ENCODE measurements at regions not wholly inside any gene's neighbourhood (a gene's known extent, or its start where the extent isn't known, plus 50 kb on each side); places are given as distances from the start of the nearest gene placed in this dataset.

DNA sequence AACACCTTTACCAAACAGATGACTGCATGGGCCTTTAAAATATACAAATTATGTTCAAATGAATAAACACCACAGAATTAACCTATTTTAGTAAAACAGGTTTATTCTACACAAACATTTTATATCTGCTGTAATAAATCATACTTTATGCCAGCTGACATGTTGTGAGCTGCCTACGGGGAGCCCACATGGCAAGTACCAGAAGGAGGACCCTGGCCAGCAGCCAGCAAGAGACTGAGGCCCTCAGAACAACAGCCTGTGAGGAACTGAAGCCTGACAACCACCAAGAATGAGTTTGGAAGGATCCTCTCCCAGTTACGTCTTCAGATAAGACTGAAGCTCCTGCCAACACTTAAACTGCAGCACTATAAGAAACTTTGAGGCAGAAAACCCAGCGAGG lies 377.0 kb downstream of the PDGFC start:
- H3K27me3 ChIP-seq (ENCODE audit: insufficient read depth in 3 of 3, low read length in 2 of 3): no peaks in the 10 kb centered on the region
- no peak for TF ChIP-seq CTCF (IDR thresholded peaks at IDR 0.05)
- 36 to 47% (median 42%) methylated on average over 3 of the region's 3 CpGs for WGBS, 3 donors
- no peaks in the 10 kb centered on the region for H3K9me3 ChIP-seq
- no peak overlapping the region for H3K4me3 ChIP-seq
- DNase-seq (peak; percentile 34 to 47), ATAC-seq (no peak)
- peaks cover 3% of the 10 kb centered on the region for H3K4me1 ChIP-seq
- no peak overlapping the region for H3K27ac ChIP-seq
- intact Hi-C loops (cut with DNase I): loop anchor here (5.0 to 10.0 kb wide), 2 partner anchors 373 to 450 kb away; no protein-coding TSS in a partner anchor
- H3K36me3 ChIP-seq (ENCODE audit: insufficient read depth in 1 of 2, low read depth in 1 of 2): no peaks in the 10 kb centered on the region

- no peak for DNase-seq
- no peaks in the 10 kb centered on the region for H3K36me3 ChIP-seq (ENCODE audit: insufficient read depth in 1 of 2, low read depth in 1 of 2)
Observed at GRCh38 chr4:156593464-156593863, 378.1 kb downstream of the PDGFC start.

GRCh38 chr4:156591679-156592078 lies 379.9 kb downstream of the PDGFC start:
- no peaks in the 10 kb centered on the region for H3K4me1 ChIP-seq
- H3K36me3 ChIP-seq (ENCODE audit: insufficient read depth in 1 of 2, low read depth in 1 of 2): no peaks in the 10 kb centered on the region
- 90 to 92% (median 91%) methylated on average over 3 of the region's 3 CpGs for WGBS, 3 donors
- intact Hi-C loops (cut with DNase I): loop anchor here (10.0 kb wide), 1 partner anchor 453 kb away; no protein-coding TSS in a partner anchor
- no peaks in the 10 kb centered on the region for H3K27me3 ChIP-seq (ENCODE audit: insufficient read depth in 3 of 3, low read length in 2 of 3)
- no peak overlapping the region for H3K4me3 ChIP-seq
- no peak for TF ChIP-seq CTCF (IDR thresholded peaks at IDR 0.05)
- DNase-seq (no peak), ATAC-seq (no peak)
- H3K9me3 ChIP-seq: no peaks in the 10 kb centered on the region
- no peak overlapping the region for H3K27ac ChIP-seq

More at GRCh38 chr4:156593464-156593863, 378.1 kb downstream of the PDGFC start:
- H3K4me3 ChIP-seq: no peak overlapping the region
- TF ChIP-seq CTCF (IDR thresholded peaks at IDR 0.05): peak; percentile 23
- no peaks in the 10 kb centered on the region for H3K27me3 ChIP-seq (ENCODE audit: insufficient read depth in 3 of 3, low read length in 2 of 3)
- H3K27ac ChIP-seq: no peak overlapping the region
- H3K4me1 ChIP-seq: peaks cover 3% of the 10 kb centered on the region
- no peak for ATAC-seq
- H3K9me3 ChIP-seq: no peaks in the 10 kb centered on the region
- intact Hi-C loops (cut with DNase I): loop anchor here (10.0 kb wide), 1 partner anchor 451 kb away; no protein-coding TSS in a partner anchor

GRCh38 chr4:156584100-156584499 lies 387.5 kb downstream of the PDGFC start:
- H3K27me3 ChIP-seq (ENCODE audit: insufficient read depth in 3 of 3, low read length in 2 of 3): no peaks in the 10 kb centered on the region
- no peaks in the 10 kb centered on the region for H3K9me3 ChIP-seq
- peak overlapping the region; percentile 3 for H3K4me3 ChIP-seq
- peaks cover 12% of the 10 kb centered on the region for H3K4me1 ChIP-seq
- WGBS, 3 donors: 27 to 44% (median 32%) methylated on average over 5 of the region's 5 CpGs
- ATAC-seq (peak in 2 of 4 donors; percentile 49 to 66), DNase-seq (no peak)
- H3K27ac ChIP-seq: no peak overlapping the region
- TF ChIP-seq CTCF (IDR thresholded peaks at IDR 0.05): no peak
- no peaks in the 10 kb centered on the region for H3K36me3 ChIP-seq (ENCODE audit: insufficient read depth in 1 of 2, low read depth in 1 of 2)
- intact Hi-C loops (cut with DNase I): no loop called here

- Histone ChIP-seq H3K27ac (no peak overlapping the region), H3K4me3 (no peak overlapping the region), H3K4me1 (peaks cover 12% of the 10 kb centered on the region), H3K9me3 (no peaks in the 10 kb centered on the region), H3K27me3 (ENCODE audit: insufficient read depth in 3 of 3, low read length in 2 of 3) (no peaks in the 10 kb centered on the region), H3K36me3 (ENCODE audit: insufficient read depth in 1 of 2, low read depth in 1 of 2) (no peaks in the 10 kb centered on the region)
- intact Hi-C loops (cut with DNase I): no loop called here
- 42 to 46% (median 43%) methylated on average over 2 of the region's 2 CpGs for WGBS, 3 donors
- ATAC-seq: no peak
- no peak for DNase-seq
- no peak for TF ChIP-seq CTCF (IDR thresholded peaks at IDR 0.05)
Observed at GRCh38 chr4:156583265-156583664, 388.3 kb downstream of the PDGFC start.
